Activated CD4-positive, alpha-beta T cell treated with anti-CD3 and anti-CD28 coated beads, Interleukin-2, amount 10 ng/mL, durations not matched to agents 7 days and 5 days (primary cell): ENCODE measurements at regions not wholly inside any gene's neighbourhood (a gene's known extent, or its start where the extent isn't known, plus 50 kb on each side); places are given as distances from the start of the nearest gene placed in this dataset.

Experiments used
- CTCF ChIA-PET: fragments of 350-600 bp; sonication (Branson Sonifier 250); formaldehyde crosslinking; loops from one replicate; lab custom pipeline; 2021; ENCODE audit warnings: antibody characterized with exemption; lab: Charles Lee
- POLR2A ChIA-PET: fragments of 350-600 bp; sonication (Branson Sonifier 250); formaldehyde crosslinking; loops from one replicate; lab custom pipeline; 2021; ENCODE audit warnings: antibody characterized with exemption; lab: Charles Lee
- DNase-seq: peaks from one replicate; pipeline ENCODE4 v3.0.0-alpha.2; 2020
- H3K27ac Mint-ChIP-seq: one replicate; pipeline ENCODE4 v1.8.0; 2021; ENCODE audit warnings: mild to moderate bottlenecking, moderate library complexity, mixed read lengths
- H3K27me3 Mint-ChIP-seq: one replicate; pipeline ENCODE4 v1.8.0; 2021; ENCODE audit warnings: mixed read lengths
- H3K36me3 Mint-ChIP-seq: one replicate; pipeline ENCODE4 v1.8.0; 2021; ENCODE audit warnings: low read depth, mixed read lengths
- H3K4me1 Mint-ChIP-seq: one replicate; pipeline ENCODE4 v1.8.0; 2021; ENCODE audit warnings: mixed read lengths
- H3K4me3 Mint-ChIP-seq: one replicate; pipeline ENCODE4 v1.8.0; 2021; ENCODE audit warnings: mild to moderate bottlenecking, moderate library complexity, mixed read lengths
- H3K9me3 Mint-ChIP-seq: one replicate; pipeline ENCODE4 v1.8.0; 2021; ENCODE audit warnings: mixed read lengths

- Mint-ChIP-seq H3K27me3 (no peaks in the 10 kb centered on the region), H3K9me3 (no peaks in the 10 kb centered on the region), H3K36me3 (no peaks in the 10 kb centered on the region), H3K4me3 (no peak overlapping the region), H3K4me1 (no peaks in the 10 kb centered on the region), H3K27ac (no peak overlapping the region)
- no peak for DNase-seq
- POLR2A ChIA-PET, result no interaction called here
- CTCF ChIA-PET, result interaction anchor here (0.7 kb wide), 1 partner anchor 146 kb away, joined by 3 read pairs; no protein-coding TSS in a partner anchor
Observed at GRCh38 chr7:121603886-121604285, 207.8 kb upstream of the FAM3C start.

GRCh38 chr7:121599887-121600286, 203.8 kb upstream of the FAM3C start:
- no peaks in the 10 kb centered on the region for H3K27me3 Mint-ChIP-seq
- ChIA-PET CTCF (no interaction called here), POLR2A (no interaction called here)
- DNase-seq, result no peak
- H3K4me3 Mint-ChIP-seq, result no peak overlapping the region
- no peaks in the 10 kb centered on the region for H3K9me3 Mint-ChIP-seq
- H3K4me1 Mint-ChIP-seq, result no peaks in the 10 kb centered on the region
- no peaks in the 10 kb centered on the region for H3K36me3 Mint-ChIP-seq
- no peak overlapping the region for H3K27ac Mint-ChIP-seq

- Mint-ChIP-seq H3K27me3 (no peaks in the 10 kb centered on the region), H3K36me3 (no peaks in the 10 kb centered on the region)
- POLR2A ChIA-PET, result no interaction called here
Observed at GRCh38 chr7:121595758-121596696, 199.9 kb upstream of the FAM3C start.

GRCh38 chr7:121591926-121592325, 195.8 kb upstream of the FAM3C start:
- ChIA-PET POLR2A (no interaction called here), CTCF (interaction anchor here (0.6 kb wide), 1 partner anchor 13 kb away, joined by 3 read pairs; no protein-coding TSS in a partner anchor)
- H3K36me3 Mint-ChIP-seq, result no peaks in the 10 kb centered on the region
- no peak for DNase-seq
- H3K4me3 Mint-ChIP-seq, result no peak overlapping the region
- no peak overlapping the region for H3K27ac Mint-ChIP-seq
- H3K27me3 Mint-ChIP-seq, result peaks cover 4% of the 10 kb centered on the region
- H3K9me3 Mint-ChIP-seq, result no peaks in the 10 kb centered on the region
- no peaks in the 10 kb centered on the region for H3K4me1 Mint-ChIP-seq

More at GRCh38 chr7:121595758-121596696, 199.9 kb upstream of the FAM3C start:
- DNase-seq, result no peak
- H3K4me1 Mint-ChIP-seq, result no peaks in the 10 kb centered on the region
- H3K4me3 Mint-ChIP-seq, result no peak overlapping the region
- CTCF ChIA-PET, result interaction anchor here (0.6 kb wide), 1 partner anchor 273 kb away, joined by 4 read pairs; no protein-coding TSS in a partner anchor
- no peak overlapping the region for H3K27ac Mint-ChIP-seq
- H3K9me3 Mint-ChIP-seq, result no peaks in the 10 kb centered on the region

GRCh38 chr7:121587435-121587834, 191.3 kb upstream of the FAM3C start:
- Mint-ChIP-seq H3K9me3 (no peaks in the 10 kb centered on the region), H3K4me3 (no peak overlapping the region), H3K4me1 (no peaks in the 10 kb centered on the region), H3K27me3 (peaks cover 4% of the 10 kb centered on the region), H3K36me3 (no peaks in the 10 kb centered on the region), H3K27ac (no peak overlapping the region)
- POLR2A ChIA-PET, result no interaction called here
- DNase-seq, result no peak
- CTCF ChIA-PET, result no interaction called here

GRCh38 chr7:121582258-121582657, 186.2 kb upstream of the FAM3C start:
- ChIA-PET CTCF (no interaction called here), POLR2A (no interaction called here)
- no peak overlapping the region for H3K27ac Mint-ChIP-seq
- no peaks in the 10 kb centered on the region for H3K36me3 Mint-ChIP-seq
- H3K4me3 Mint-ChIP-seq, result no peak overlapping the region
- no peaks in the 10 kb centered on the region for H3K4me1 Mint-ChIP-seq
- no peak for DNase-seq
- no peaks in the 10 kb centered on the region for H3K9me3 Mint-ChIP-seq
- H3K27me3 Mint-ChIP-seq, result peaks cover 10% of the 10 kb centered on the region

- H3K4me1 Mint-ChIP-seq, result no peaks in the 10 kb centered on the region
- H3K27ac Mint-ChIP-seq, result no peak overlapping the region
- DNase-seq, result no peak
- no peaks in the 10 kb centered on the region for H3K36me3 Mint-ChIP-seq
- POLR2A ChIA-PET, result no interaction called here
- H3K4me3 Mint-ChIP-seq, result no peak overlapping the region
- H3K27me3 Mint-ChIP-seq, result peaks cover 21% of the 10 kb centered on the region
- no peaks in the 10 kb centered on the region for H3K9me3 Mint-ChIP-seq
- CTCF ChIA-PET, result interaction anchor here (1.3 kb wide), 1 partner anchor 9 kb away, joined by 3 read pairs; no protein-coding TSS in a partner anchor
Observed at GRCh38 chr7:121579639-121580038, 183.5 kb upstream of the FAM3C start.

- Mint-ChIP-seq H3K36me3 (no peaks in the 10 kb centered on the region), H3K4me3 (no peak overlapping the region), H3K4me1 (no peaks in the 10 kb centered on the region), H3K27ac (no peak overlapping the region), H3K27me3 (peaks cover 21% of the 10 kb centered on the region), H3K9me3 (no peaks in the 10 kb centered on the region)
- CTCF ChIA-PET, result no interaction called here
- no peak for DNase-seq
- POLR2A ChIA-PET, result no interaction called here
Observed at GRCh38 chr7:121578669-121579068, 182.6 kb upstream of the FAM3C start.

GRCh38 chr7:121576148-121576917, 180.2 kb upstream of the FAM3C start:
- CTCF ChIA-PET, result no interaction called here
- Mint-ChIP-seq H3K4me1 (no peaks in the 10 kb centered on the region), H3K9me3 (no peaks in the 10 kb centered on the region)

GRCh38 chr7:121575194-121575765, 179.2 kb upstream of the FAM3C start:
- Mint-ChIP-seq H3K4me1 (no peaks in the 10 kb centered on the region), H3K27me3 (peaks cover 21% of the 10 kb centered on the region), H3K27ac (no peak overlapping the region), H3K36me3 (no peaks in the 10 kb centered on the region), H3K9me3 (no peaks in the 10 kb centered on the region), H3K4me3 (no peak overlapping the region)
- CTCF ChIA-PET, result interaction anchor here (0.9 kb wide), 1 partner anchor 18 kb away, joined by 3 read pairs; no protein-coding TSS in a partner anchor
- DNase-seq, result no peak
- POLR2A ChIA-PET, result no interaction called here

More at GRCh38 chr7:121576148-121576917, 180.2 kb upstream of the FAM3C start:
- H3K4me3 Mint-ChIP-seq, result no peak overlapping the region
- H3K27ac Mint-ChIP-seq, result no peak overlapping the region
- no peaks in the 10 kb centered on the region for H3K36me3 Mint-ChIP-seq
- DNase-seq, result no peak
- H3K27me3 Mint-ChIP-seq, result peaks cover 21% of the 10 kb centered on the region
- POLR2A ChIA-PET, result no interaction called here

GRCh38 chr7:121574109-121574508, 178.0 kb upstream of the FAM3C start:
- no peak overlapping the region for H3K4me3 Mint-ChIP-seq
- H3K36me3 Mint-ChIP-seq, result no peaks in the 10 kb centered on the region
- ChIA-PET CTCF (interaction anchor here (0.9 kb wide), 1 partner anchor 16 kb away, joined by 3 read pairs; no protein-coding TSS in a partner anchor), POLR2A (no interaction called here)
- peaks cover 14% of the 10 kb centered on the region for H3K27me3 Mint-ChIP-seq
- H3K27ac Mint-ChIP-seq, result no peak overlapping the region
- no peaks in the 10 kb centered on the region for H3K4me1 Mint-ChIP-seq
- DNase-seq, result no peak
- no peaks in the 10 kb centered on the region for H3K9me3 Mint-ChIP-seq

GRCh38 chr7:121572615-121573014, 176.5 kb upstream of the FAM3C start:
- Mint-ChIP-seq H3K9me3 (no peaks in the 10 kb centered on the region), H3K4me1 (no peaks in the 10 kb centered on the region), H3K4me3 (no peak overlapping the region), H3K27ac (no peak overlapping the region), H3K27me3 (peaks cover 11% of the 10 kb centered on the region), H3K36me3 (no peaks in the 10 kb centered on the region)
- DNase-seq, result no peak
- ChIA-PET POLR2A (no interaction called here), CTCF (no interaction called here)
